ENCODE measurements at regions not wholly inside any gene's neighbourhood (a gene's known extent, or its start where the extent isn't known, plus 50 kb on each side); places are given as distances from the start of the nearest gene placed in this dataset.

- TF ChIP-seq TCF4 (CRISPR knock-in tag; IDR thresholded peaks at IDR 0.05; ENCODE audit: borderline replicate concordance) (no peak), PPARA (CRISPR knock-in tag; IDR thresholded peaks at IDR 0.05; ENCODE audit: borderline replicate concordance) (no peak), ISL1 (CRISPR knock-in tag; IDR thresholded peaks at IDR 0.05) (no peak), ZNF70 (CRISPR knock-in tag; IDR thresholded peaks at IDR 0.05) (no peak), CREB5 (CRISPR knock-in tag; IDR thresholded peaks at IDR 0.05; ENCODE audit: low read depth) (no peak), RARB (CRISPR knock-in tag; IDR thresholded peaks at IDR 0.05) (no peak), POU6F1 (CRISPR knock-in tag; IDR thresholded peaks at IDR 0.05; ENCODE audit: borderline replicate concordance, low read depth) (no peak), BACH2 (CRISPR knock-in tag; IDR thresholded peaks at IDR 0.05; ENCODE audit: borderline replicate concordance) (no peak), OSR1 (CRISPR knock-in tag; IDR thresholded peaks at IDR 0.05) (no peak), ZFP3 (CRISPR knock-in tag; IDR thresholded peaks at IDR 0.05) (no peak), CSDC2 (CRISPR knock-in tag; IDR thresholded peaks at IDR 0.05) (no peak), ARNTL (CRISPR knock-in tag; IDR thresholded peaks at IDR 0.05; ENCODE audit: borderline replicate concordance, low read depth) (no peak), TSHZ2 (CRISPR knock-in tag; IDR thresholded peaks at IDR 0.05) (no peak), ZFP30 (CRISPR knock-in tag; IDR thresholded peaks at IDR 0.05) (no peak), GLIS3 (CRISPR knock-in tag; IDR thresholded peaks at IDR 0.05) (no peak), SNAI2 (CRISPR knock-in tag; IDR thresholded peaks at IDR 0.05) (no peak), ZC3H10 (CRISPR knock-in tag; IDR thresholded peaks at IDR 0.05) (no peak)
- ATAC-seq: no peak
Measured at GRCh38 chr2:103792042-103792441, 1030.2 kb downstream of the TMEM182 start.

- ATAC-seq: no peak
- TF ChIP-seq PPARA (CRISPR knock-in tag; IDR thresholded peaks at IDR 0.05; ENCODE audit: borderline replicate concordance): no peak
- TF ChIP-seq ZFP30 (CRISPR knock-in tag; IDR thresholded peaks at IDR 0.05): no peak
- no peak for TF ChIP-seq ISL1 (CRISPR knock-in tag; IDR thresholded peaks at IDR 0.05)
- TF ChIP-seq CSRNP3 (CRISPR knock-in tag; IDR thresholded peaks at IDR 0.05): no peak
- no peak for TF ChIP-seq ARNTL (CRISPR knock-in tag; IDR thresholded peaks at IDR 0.05; ENCODE audit: borderline replicate concordance, low read depth)
- no peak for TF ChIP-seq OSR1 (CRISPR knock-in tag; IDR thresholded peaks at IDR 0.05)
- TF ChIP-seq TOX (CRISPR knock-in tag; IDR thresholded peaks at IDR 0.05; ENCODE audit: borderline replicate concordance): no peak
Measured at GRCh38 chr2:103798291-103798690, 1036.5 kb downstream of the TMEM182 start.

- ATAC-seq: no peak
- TF ChIP-seq ISL1 (CRISPR knock-in tag; IDR thresholded peaks at IDR 0.05) (no peak), RARB (CRISPR knock-in tag; IDR thresholded peaks at IDR 0.05) (no peak), CREB5 (CRISPR knock-in tag; IDR thresholded peaks at IDR 0.05; ENCODE audit: low read depth) (no peak), SNAI2 (CRISPR knock-in tag; IDR thresholded peaks at IDR 0.05) (no peak), PPARA (CRISPR knock-in tag; IDR thresholded peaks at IDR 0.05; ENCODE audit: borderline replicate concordance) (no peak), ESRRG (CRISPR knock-in tag; IDR thresholded peaks at IDR 0.05) (no peak), ZNF70 (CRISPR knock-in tag; IDR thresholded peaks at IDR 0.05) (no peak), ZC3H10 (CRISPR knock-in tag; IDR thresholded peaks at IDR 0.05) (no peak), ZNF565 (CRISPR knock-in tag; conservative IDR thresholded peaks at IDR 0.05; ENCODE audit: low read depth) (no peak), ZFP30 (CRISPR knock-in tag; IDR thresholded peaks at IDR 0.05) (no peak), OSR1 (CRISPR knock-in tag; IDR thresholded peaks at IDR 0.05) (no peak), BACH2 (CRISPR knock-in tag; IDR thresholded peaks at IDR 0.05; ENCODE audit: borderline replicate concordance) (no peak), TCF4 (CRISPR knock-in tag; IDR thresholded peaks at IDR 0.05; ENCODE audit: borderline replicate concordance) (no peak), PATZ1 (CRISPR knock-in tag; IDR thresholded peaks at IDR 0.05; ENCODE audit: borderline replicate concordance) (no peak), ZFP3 (CRISPR knock-in tag; IDR thresholded peaks at IDR 0.05) (no peak), CSRNP3 (CRISPR knock-in tag; IDR thresholded peaks at IDR 0.05) (no peak)
Measured at GRCh38 chr2:103804013-103804412, 1042.2 kb downstream of the TMEM182 start.

Data from SK-N-SH treated with all-trans-retinoic acid at 6 μM for 48 hours (cell line).